K562 (cell line): ENCODE measurements at regions not wholly inside any gene's neighbourhood (a gene's known extent, or its start where the extent isn't known, plus 50 kb on each side); places are given as distances from the start of the nearest gene placed in this dataset.

Experiments used
- ATAC-seq: fragments of 200-7000 bp; cut with Tn5 transposase; 3 replicates; pipeline ENCODE4 v1.9.1; 2020; ENCODE audit warnings: moderate library complexity
- BruUV-seq: library from RNA; stranded (reverse); fragments of 400-500 nt; replicated peaks from 2 replicates; lab custom pipeline; 2021; lab: Mats Ljungman, UMichigan
- CTCF ChIA-PET: fragments of 300-600 bp; formaldehyde crosslinking; extraction: SDS; loops from one replicate; lab custom pipeline; 2021; ENCODE audit warnings: low intra/inter-chr PET ratio; lab: Yijun Ruan, JAX
- POLR2A ChIA-PET: fragments of 300-600, 350-650 bp; sonication (Branson Sonifier 250); formaldehyde crosslinking; extraction: SDS; loops from one replicate; lab custom pipeline; 2021; ENCODE audit warnings: antibody characterized with exemption, inconsistent platforms; lab: Yijun Ruan, JAX
- DNase-seq, 4 experiments: peaks; one replicate each; pipeline versions ENCODE4 v3.0.0 to v3.0.0-alpha.2; 2011 to 2018; ENCODE audit warnings: low spot score in 3 of 4, mixed read lengths in 3 of 4; ENCODE audit errors: extremely low read depth in 1 of 4
- FAIRE-seq: peaks from 2 replicates; lab custom pipeline; 2011; peaks lifted over from hg19 to GRCh38; lab: Jason Lieb, UNC
- H2AFZ ChIP-seq: 2 replicates; pipeline ENCODE4 v1.6.0; 2011; ENCODE audit warnings: low read depth, low read length, control low read depth, inconsistent platforms
- H3K27ac ChIP-seq: fragments of 200-600 bp; 3 replicates; pipeline ENCODE4 v1.8.0; 2011; ENCODE audit warnings: low read depth, mild to moderate bottlenecking, control low read depth, inconsistent platforms, low read length, moderate library complexity, mixed read lengths; ENCODE audit errors: extremely low read depth
- H3K27me3 ChIP-seq, 2 experiments: fragments of 300-600 bp in 1 of 2; 2 replicates in 1 of 2; 3 replicates in 1 of 2; pipeline versions ENCODE4 v1.6.0 to v1.8.0; 2011; ENCODE audit warnings: inconsistent platforms in 2 of 2, low read length in 2 of 2, mild to moderate bottlenecking in 1 of 2, mixed read lengths in 1 of 2, moderate library complexity in 1 of 2; ENCODE audit not compliant: control insufficient read depth in 2 of 2, insufficient read depth in 2 of 2
- H3K36me3 ChIP-seq: fragments of 300-600 bp; 3 replicates; pipeline ENCODE4 v1.8.0; 2011; ENCODE audit warnings: mild to moderate bottlenecking, low read length, inconsistent platforms; ENCODE audit not compliant: control insufficient read depth, insufficient read depth
- H3K4me1 ChIP-seq, 2 experiments: fragments of 200-600 bp in 1 of 2; replicated peaks in 1 of 2; 2 replicates in 1 of 2; 3 replicates in 1 of 2; pipeline versions ENCODE4 v1.5.1 to v1.8.0; 2011; ENCODE audit warnings: inconsistent platforms in 2 of 2, low read length in 2 of 2, mild to moderate bottlenecking in 1 of 2, mixed read lengths in 1 of 2, moderate library complexity in 1 of 2; ENCODE audit not compliant: control insufficient read depth in 2 of 2, insufficient read depth in 2 of 2
- H3K4me2 ChIP-seq: 2 replicates; pipeline ENCODE4 v1.6.1; 2011; ENCODE audit warnings: low read length, control low read depth, inconsistent platforms, mixed read lengths; ENCODE audit not compliant: insufficient read depth
- H3K4me3 ChIP-seq: fragments of 200-600 bp; sonication (generic), shearing (Covaris generic); 2 replicates; pipeline ENCODE4 v1.5.1; 2016; ENCODE audit warnings: control low read depth, inconsistent platforms
- H3K79me2 ChIP-seq: fragments of 200-600 bp; 3 replicates; pipeline ENCODE4 v1.8.0; 2011; ENCODE audit warnings: low read length, inconsistent platforms; ENCODE audit not compliant: control insufficient read depth, insufficient read depth
- H3K9ac ChIP-seq, 2 experiments: 2 replicates each; pipeline versions ENCODE4 v1.6.0 to v1.6.1; 2011; ENCODE audit warnings: low read depth in 2 of 2, low read length in 2 of 2, control low read depth in 1 of 2, inconsistent platforms in 1 of 2, mild to moderate bottlenecking in 1 of 2, mixed read lengths in 1 of 2; ENCODE audit not compliant: insufficient read depth in 1 of 2
- H3K9me1 ChIP-seq: one replicate; pipeline ENCODE4 v1.6.0; 2011; ENCODE audit warnings: inconsistent platforms, mild to moderate bottlenecking, low read length, moderate library complexity; ENCODE audit not compliant: control insufficient read depth, insufficient read depth
- H3K9me3 ChIP-seq: replicated peaks from 2 replicates; pipeline ENCODE4 v1.5.1; 2011; ENCODE audit warnings: low read depth, low read length, inconsistent platforms; ENCODE audit not compliant: control insufficient read depth, insufficient read depth
- H4K20me1 ChIP-seq: replicated peaks from 2 replicates; pipeline ENCODE4 v1.6.1; 2011; ENCODE audit warnings: low read length, inconsistent platforms, mixed read lengths; ENCODE audit not compliant: control insufficient read depth, insufficient read depth
- ATF1 ChIP-seq, 2 experiments: fragments of 450-650 bp in 1 of 2; IDR thresholded peaks; 2 replicates each; pipeline ENCODE4 v1.6.1; 2016; ENCODE audit warnings: missing compliant biosample characterization in 1 of 2, missing genetic modification characterization in 1 of 2
- BRF1 ChIP-seq: IDR thresholded peaks from 3 replicates; pipeline ENCODE4 v1.6.1; 2011; ENCODE audit warnings: borderline replicate concordance, mild to moderate bottlenecking; ENCODE audit not compliant: insufficient read length; ENCODE audit errors: extremely low read depth
- CBFA2T2 ChIP-seq: fragments of 450-650 bp; conservative IDR thresholded peaks from 2 replicates; pipeline ENCODE4 v1.6.1; 2017; ENCODE audit warnings: mild to moderate bottlenecking
- ESRRB ChIP-seq: fragments of 250-450 bp; sonication (Bioruptor Pico); IDR thresholded peaks from 2 replicates; pipeline ENCODE4 v1.5.0; 2020; ENCODE audit warnings: mild to moderate bottlenecking, moderate library complexity, borderline replicate concordance
- FOXJ3 ChIP-seq: sonication (generic); formaldehyde crosslinking; IDR thresholded peaks from 2 replicates; pipeline ENCODE4 v1.4.0; 2020; ENCODE audit warnings: mild to moderate bottlenecking, missing genetic modification reagents
- HMG20A ChIP-seq: fragments of 450-650 bp; formaldehyde crosslinking; conservative IDR thresholded peaks from 2 replicates; pipeline ENCODE4 v1.4.0; 2020; ENCODE audit warnings: mild to moderate bottlenecking, mixed read lengths
- MCM7 ChIP-seq, 2 experiments: fragments of 450-650 bp; IDR thresholded peaks; 2 replicates each; pipeline ENCODE4 v1.6.1; 2016 to 2018
- NCOA4 ChIP-seq: fragments of 450-650 bp; IDR thresholded peaks from 2 replicates; pipeline ENCODE4 v1.6.1; 2018; ENCODE audit warnings: mild to moderate bottlenecking; ENCODE audit not compliant: partially characterized antibody
- NFATC3 ChIP-seq: fragments of 450-650 bp; IDR thresholded peaks from 2 replicates; pipeline ENCODE4 v1.6.1; 2017; ENCODE audit warnings: mild to moderate bottlenecking
- NR2F6 ChIP-seq: fragments of 450-650 bp; formaldehyde crosslinking; IDR thresholded peaks from 2 replicates; pipeline ENCODE4 v1.4.0; 2020; ENCODE audit warnings: mild to moderate bottlenecking
- POLR3A ChIP-seq: IDR thresholded peaks from 2 replicates; pipeline ENCODE4 v1.6.1; 2011; ENCODE audit warnings: borderline replicate concordance, mild to moderate bottlenecking, moderate library complexity; ENCODE audit not compliant: insufficient read length, insufficient read depth; ENCODE audit errors: extremely low read depth
- TRIM24 ChIP-seq, 2 experiments: fragments of 450-650 bp; IDR thresholded peaks; 2 replicates each; pipeline ENCODE4 v1.6.1; 2016
- ZBTB34 ChIP-seq: fragments of 250-450 bp; sonication (Bioruptor Pico); IDR thresholded peaks from 2 replicates; pipeline ENCODE4 v1.8.0; 2021; ENCODE audit warnings: mild to moderate bottlenecking, moderate library complexity
- ZNF184 ChIP-seq: sonication (generic); formaldehyde crosslinking; IDR thresholded peaks from 2 replicates; pipeline ENCODE4 v1.5.0; 2020; ENCODE audit warnings: missing genetic modification reagents
- ZNF274 ChIP-seq: IDR thresholded peaks from 2 replicates; pipeline ENCODE4 v1.6.1; 2011; ENCODE audit warnings: low read depth, mild to moderate bottlenecking, low read length, moderate library complexity, borderline replicate concordance
- in situ Hi-C: fragments of 300-500 bp; cut with MboI; formaldehyde crosslinking; loops from 4 replicates; pipeline ENCODE4 v1.15.0; 2018; ENCODE audit warnings: inconsistent platforms, mixed read lengths
- intact Hi-C: fragments of 100-400 bp; cut with micrococcal nuclease; formaldehyde crosslinking; loops from 2 replicates; pipeline ENCODE4 v1.14.2; 2022

GRCh38 chr6:8906699-8907098 is 471.4 kb upstream of the SLC35B3 start:
- Histone ChIP-seq H3K9me3 (no peaks in the 10 kb centered on the region), H3K27me3 (no peaks in the 10 kb centered on the region), H3K36me3 (no peaks in the 10 kb centered on the region), H3K4me2 (no peak overlapping the region), H4K20me1 (no peaks in the 10 kb centered on the region), H3K9me1 (no peaks in the 10 kb centered on the region), H3K4me3 (no peak overlapping the region), H3K9ac (no peak overlapping the region), H2AFZ (no peak overlapping the region), H3K4me1 (no peaks in the 10 kb centered on the region), H3K79me2 (no peaks in the 10 kb centered on the region), H3K27ac (no peak overlapping the region)
- intact Hi-C loops (no loop called here), in situ Hi-C loops (no loop called here)
- POLR2A ChIA-PET, result no interaction called here
- CTCF ChIA-PET, result no interaction called here
- BruUV-seq, result no TSS peak
- no peak for TF ChIP-seq POLR3A
- TF ChIP-seq ATF1 (CRISPR knock-in tag; IDR thresholded peaks at IDR 0.05), result no peak
- TF ChIP-seq ATF1 (tag; IDR thresholded peaks at IDR 0.05), result no peak
- no peak for TF ChIP-seq NFATC3
- TF ChIP-seq FOXJ3 (CRISPR knock-in tag), result no peak
- TF ChIP-seq NCOA4, result no peak
- TF ChIP-seq TRIM24 (IDR thresholded peaks at IDR 0.05), result no peak
- no peak for TF ChIP-seq NR2F6
- TF ChIP-seq ZNF274, result no peak
- no peak for TF ChIP-seq MCM7 (IDR thresholded peaks at IDR 0.05)
- TF ChIP-seq ZBTB34 (CRISPR knock-in tag), result no peak
- TF ChIP-seq HMG20A (CRISPR knock-in tag), result no peak
- no peak for TF ChIP-seq BRF1
- TF ChIP-seq ZNF184 (CRISPR knock-in tag), result no peak
- no peak for TF ChIP-seq CBFA2T2
- no peak for TF ChIP-seq ESRRB (CRISPR knock-in tag)
- no peak for FAIRE-seq
- no peak for DNase-seq
- ATAC-seq, result no peak
